H1 (cell line): ENCODE measurements at regions not wholly inside any gene's neighbourhood (a gene's known extent, or its start where the extent isn't known, plus 50 kb on each side); places are given as distances from the start of the nearest gene placed in this dataset.

Source experiments
- CTCF ChIA-PET: fragments of 300-600 bp; sonication (Branson Sonifier 250); formaldehyde crosslinking; loops from one replicate; lab custom pipeline; 2021; ENCODE audit not compliant: partially characterized antibody; lab: Charles Lee
- POLR2A ChIA-PET: fragments of 300-600 bp; sonication (Branson Sonifier 250); formaldehyde crosslinking; loops from one replicate; lab custom pipeline; 2021; ENCODE audit warnings: inconsistent platforms; ENCODE audit not compliant: partially characterized antibody; lab: Charles Lee
- DNase-seq, 2 experiments: peaks; one replicate each; pipeline versions ENCODE4 v3.0.0 to v3.0.0-alpha.2; 2010 to 2022; ENCODE audit warnings: low spot score in 2 of 2, low read depth in 1 of 2, mixed read lengths in 1 of 2
- FAIRE-seq: peaks from 2 replicates; lab custom pipeline; 2011; peaks lifted over from hg19 to GRCh38; lab: Jason Lieb, UNC
- H2AFZ ChIP-seq: 2 replicates; pipeline ENCODE4 v1.8.1; 2012; ENCODE audit warnings: low read length, inconsistent platforms
- H2AK5ac ChIP-seq: 2 replicates; pipeline ENCODE4 v1.6.1; 2013; ENCODE audit warnings: low read depth, low read length
- H2BK120ac ChIP-seq: replicated peaks from 2 replicates; pipeline ENCODE3; 2013; ENCODE audit warnings: low read depth, low read length, inconsistent platforms
- H2BK12ac ChIP-seq: 2 replicates; pipeline ENCODE4 v1.6.1; 2013; ENCODE audit warnings: low read depth, low read length
- H2BK15ac ChIP-seq: 2 replicates; pipeline ENCODE4 v1.6.1; 2013; ENCODE audit warnings: low read length
- H2BK20ac ChIP-seq: 2 replicates; pipeline ENCODE4 v1.6.1; 2013; ENCODE audit warnings: low read length
- H2BK5ac ChIP-seq: 2 replicates; pipeline ENCODE4 v1.6.1; 2013; ENCODE audit warnings: low read depth, low read length
- H3K14ac ChIP-seq: 2 replicates; pipeline ENCODE4 v1.6.1; 2013; ENCODE audit warnings: inconsistent platforms; ENCODE audit not compliant: insufficient read length
- H3K18ac ChIP-seq: 2 replicates; pipeline ENCODE4 v1.6.1; 2013; ENCODE audit warnings: low read length; ENCODE audit errors: extremely low read depth
- H3K23ac ChIP-seq: 2 replicates; pipeline ENCODE4 v1.6.1; 2013; ENCODE audit warnings: inconsistent platforms; ENCODE audit not compliant: insufficient read length
- H3K23me2 ChIP-seq: 2 replicates; pipeline ENCODE4 v1.6.1; 2013; ENCODE audit warnings: low read depth, low read length
- H3K27ac ChIP-seq: 2 replicates; pipeline ENCODE4 v1.6.1; 2011; ENCODE audit warnings: low read depth, low read length, inconsistent platforms
- H3K27me3 ChIP-seq, 4 experiments: replicated peaks in 1 of 4; 1 replicate in 1 of 4; 2 replicates in 3 of 4; pipeline versions ENCODE4 v1.6.1 to v1.8.1; 2011 to 2013; ENCODE audit warnings: low read length in 3 of 4, mild to moderate bottlenecking in 3 of 4, inconsistent platforms in 2 of 4, mixed read lengths in 2 of 4, moderate library complexity in 1 of 4; ENCODE audit not compliant: control insufficient read depth in 3 of 4, insufficient read depth in 3 of 4; ENCODE audit errors: extremely low read depth in 1 of 4
- H3K36me3 ChIP-seq, 4 experiments: 2 replicates each; pipeline versions ENCODE4 v1.6.1 to v1.8.1; 2011 to 2013; ENCODE audit warnings: mild to moderate bottlenecking in 4 of 4, low read length in 3 of 4, moderate library complexity in 2 of 4, control low read depth in 1 of 4, inconsistent platforms in 1 of 4; ENCODE audit not compliant: insufficient read depth in 4 of 4, control insufficient read depth in 2 of 4
- H3K4ac ChIP-seq: replicated peaks from 2 replicates; pipeline ENCODE3; 2013; ENCODE audit warnings: low read length, low read depth, mixed read lengths, inconsistent platforms; ENCODE audit not compliant: insufficient read length
- H3K4me1 ChIP-seq, 4 experiments: replicated peaks in 1 of 4; 1 replicate in 1 of 4; 2 replicates in 3 of 4; pipeline versions ENCODE4 v1.6.1 to v1.8.1; 2011 to 2013; ENCODE audit warnings: low read length in 3 of 4, inconsistent platforms in 2 of 4, mixed read lengths in 1 of 4; ENCODE audit not compliant: insufficient read depth in 4 of 4, control insufficient read depth in 3 of 4
- H3K4me2 ChIP-seq, 2 experiments: 2 replicates each; pipeline versions ENCODE4 v1.6.1 to v1.8.1; 2011 to 2013; ENCODE audit warnings: low read depth in 2 of 2, low read length in 2 of 2, control low read depth in 1 of 2, inconsistent platforms in 1 of 2, mild to moderate bottlenecking in 1 of 2; ENCODE audit not compliant: insufficient read depth in 1 of 2
- H3K4me3 ChIP-seq, 4 experiments: fragments of 200-600, 300-600 bp in 1 of 4; sonication (generic), shearing (Covaris generic), sonication (Bioruptor Twin) in 1 of 4; 2 replicates each; pipeline versions ENCODE4 v1.5.1 to v1.8.1; 2011 to 2016; ENCODE audit warnings: low read length in 4 of 4, low read depth in 3 of 4, control low read depth in 2 of 4, inconsistent platforms in 2 of 4, mild to moderate bottlenecking in 2 of 4, mixed read lengths in 1 of 4, moderate library complexity in 1 of 4; ENCODE audit not compliant: insufficient read depth in 2 of 4; ENCODE audit errors: extremely low read depth in 1 of 4
- H3K56ac ChIP-seq: replicated peaks from 2 replicates; pipeline ENCODE3; 2013; ENCODE audit warnings: low read depth, mild to moderate bottlenecking, mixed read lengths, low read length, inconsistent platforms; ENCODE audit not compliant: insufficient read length
- H3K79me1 ChIP-seq: 2 replicates; pipeline ENCODE4 v1.6.1; 2013; ENCODE audit warnings: low read depth, low read length, control low read depth
- H3K79me2 ChIP-seq, 2 experiments: 2 replicates each; pipeline versions ENCODE4 v1.6.1 to v1.8.1; 2012 to 2013; ENCODE audit warnings: low read length in 2 of 2, mild to moderate bottlenecking in 2 of 2, inconsistent platforms in 1 of 2; ENCODE audit not compliant: insufficient read depth in 2 of 2, control insufficient read depth in 1 of 2
- H3K9ac ChIP-seq, 4 experiments: replicated peaks in 1 of 4; 1 replicate in 1 of 4; 2 replicates in 3 of 4; pipeline versions ENCODE4 v1.6.1 to v1.8.1; 2011 to 2013; ENCODE audit warnings: low read depth in 3 of 4, low read length in 3 of 4, control low read depth in 2 of 4, mild to moderate bottlenecking in 2 of 4, moderate library complexity in 2 of 4, inconsistent platforms in 1 of 4; ENCODE audit errors: extremely low read depth in 1 of 4
- H3K9me3 ChIP-seq, 2 experiments: 2 replicates each; pipeline versions ENCODE4 v1.6.1 to v1.8.1; 2012 to 2013; ENCODE audit warnings: mild to moderate bottlenecking in 2 of 2, moderate library complexity in 2 of 2, control low read depth in 1 of 2, inconsistent platforms in 1 of 2, low read depth in 1 of 2, low read length in 1 of 2, mixed read lengths in 1 of 2; ENCODE audit not compliant: insufficient read depth in 2 of 2
- H4K20me1 ChIP-seq, 2 experiments: replicated peaks in 1 of 2; 2 replicates each; pipeline versions ENCODE3 to v1.8.1; 2011 to 2013; ENCODE audit warnings: inconsistent platforms in 2 of 2, low read length in 2 of 2, mild to moderate bottlenecking in 1 of 2; ENCODE audit not compliant: insufficient read depth in 2 of 2, control insufficient read depth in 1 of 2
- H4K5ac ChIP-seq: 2 replicates; pipeline ENCODE4 v1.6.1; 2013; ENCODE audit warnings: low read length, low read depth, mixed read lengths, inconsistent platforms; ENCODE audit not compliant: insufficient read length
- H4K8ac ChIP-seq: 2 replicates; pipeline ENCODE4 v1.8.0; 2013; ENCODE audit warnings: mild to moderate bottlenecking, moderate library complexity, low read length, inconsistent platforms; ENCODE audit not compliant: insufficient read depth; ENCODE audit errors: extremely low read depth
- H4K91ac ChIP-seq: replicated peaks from 2 replicates; pipeline ENCODE3; 2013; ENCODE audit warnings: low read length, mixed read lengths, inconsistent platforms; ENCODE audit not compliant: insufficient read length
- BACH1 ChIP-seq: IDR thresholded peaks from 2 replicates; pipeline ENCODE4 v1.6.1; 2012; ENCODE audit warnings: low read length, improper control_type of control experiment
- BCL11A ChIP-seq, 2 experiments: IDR thresholded peaks; one replicate each; pipeline ENCODE4 v1.6.1; 2011; ENCODE audit warnings: low read depth in 2 of 2, low read length in 2 of 2, mild to moderate bottlenecking in 2 of 2
- CBX5 ChIP-seq: fragments of 300-800, 300-1000 bp; sonication (generic); IDR thresholded peaks from 2 replicates; pipeline ENCODE4 v1.7.1; 2016; ENCODE audit warnings: antibody characterized with exemption, low read length, low read depth
- CBX8 ChIP-seq: fragments of 300-800, 300-1000 bp; sonication (generic); IDR thresholded peaks from 2 replicates; pipeline ENCODE4 v1.7.1; 2016; ENCODE audit warnings: low read depth, low read length, borderline replicate concordance
- CREB1 ChIP-seq: IDR thresholded peaks from 2 replicates; pipeline ENCODE4 v1.6.1; 2012; ENCODE audit warnings: inconsistent platforms
- CTBP2 ChIP-seq: IDR thresholded peaks from 2 replicates; pipeline ENCODE4 v1.7.0; 2011; ENCODE audit warnings: borderline replicate concordance, mild to moderate bottlenecking, moderate library complexity, mixed read lengths, low read length; ENCODE audit not compliant: insufficient read depth, insufficient read length
- KDM5A ChIP-seq: fragments of 200-600 bp; IDR thresholded peaks from 2 replicates; pipeline ENCODE4 v1.7.1; 2012; ENCODE audit warnings: mild to moderate bottlenecking, low read length, inconsistent platforms, mixed read lengths
- NANOG ChIP-seq: IDR thresholded peaks from 2 replicates; pipeline ENCODE4 v1.6.1; 2011; ENCODE audit warnings: low read length, low read depth, mild to moderate bottlenecking, inconsistent platforms; ENCODE audit not compliant: insufficient read depth, poor library complexity, severe bottlenecking
- PHF8 ChIP-seq: fragments of 200-600 bp; sonication (generic); conservative IDR thresholded peaks from 2 replicates; pipeline ENCODE4 v1.7.1; 2012; ENCODE audit warnings: low read depth, mild to moderate bottlenecking, inconsistent platforms, low read length, moderate library complexity
- RBBP5 ChIP-seq: IDR thresholded peaks from 2 replicates; pipeline ENCODE4 v1.7.1; 2012; ENCODE audit warnings: low read depth, mild to moderate bottlenecking, inconsistent platforms, low read length, moderate library complexity, borderline replicate concordance
- SUZ12 ChIP-seq: fragments of 200-600 bp; sonication (generic); IDR thresholded peaks from 2 replicates; pipeline ENCODE4 v1.6.1; 2012; ENCODE audit warnings: mild to moderate bottlenecking, inconsistent platforms, low read length, moderate library complexity, mixed read lengths
- TBP ChIP-seq: IDR thresholded peaks from 2 replicates; pipeline ENCODE4 v1.6.1; 2011; ENCODE audit warnings: low read depth, low read length, improper control_type of control experiment
- TEAD4 ChIP-seq: IDR thresholded peaks from 2 replicates; pipeline ENCODE4 v1.6.1; 2012; ENCODE audit warnings: low read depth, low read length, inconsistent platforms, mixed read lengths
- WGBS, 2 experiments: shearing (Covaris generic) in 1 of 2; methylation state at CpG; one replicate each; pipeline versions ENCODE4 v1.1.6 to v1.1.7; 2013 to 2015; ENCODE audit warnings: low lambda C conversion rate in 2 of 2, mixed read lengths in 2 of 2, inconsistent platforms in 1 of 2, low coverage in 1 of 2, missing lambda C conversion rate in 1 of 2; ENCODE audit not compliant: insufficient replicate concordance in 2 of 2, insufficient coverage in 1 of 2, insufficient read length in 1 of 2; ENCODE audit errors: extremely low coverage in 1 of 2, missing lambda C conversion rate in 1 of 2; 5-methylcytosine and 5-hydroxymethylcytosine counted together
- TF ChIP-seq, protein P1 (sequence below): IDR thresholded peaks from 2 replicates; pipeline ENCODE4 v1.6.1; 2011; ENCODE audit warnings: low read length, improper control_type of control experiment

DNA sequence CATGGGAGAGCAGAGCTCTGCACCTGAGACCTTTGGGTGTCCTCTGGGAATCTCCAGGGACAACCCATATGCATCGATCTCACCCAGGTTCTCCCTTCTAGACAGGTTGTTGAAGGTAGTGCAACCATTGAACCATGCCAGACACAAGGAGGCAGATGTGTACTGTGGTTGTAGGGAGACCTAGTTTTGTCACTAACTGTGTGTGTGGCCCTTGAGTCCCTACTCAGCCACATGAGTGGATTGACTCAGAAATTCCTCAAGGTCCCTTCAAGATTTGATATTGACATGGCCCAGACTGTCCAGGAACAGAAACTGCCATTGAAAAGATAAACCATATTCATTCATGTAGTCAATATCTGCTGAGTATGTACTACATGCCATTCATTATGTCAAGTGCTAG lies 396.4 kb upstream of the CCL2 start:
- Histone ChIP-seq H4K8ac (no peak overlapping the region), H3K36me3 (no peaks in the 10 kb centered on the region), H3K27me3 (no peaks in the 10 kb centered on the region), H3K23ac (no peak overlapping the region), H4K20me1 (no peaks in the 10 kb centered on the region), H3K18ac (no peak overlapping the region), H2BK5ac (no peak overlapping the region), H2BK15ac (no peak overlapping the region), H2BK120ac (no peak overlapping the region), H3K27ac (no peak overlapping the region), H2AK5ac (no peak overlapping the region), H3K9me3 (no peaks in the 10 kb centered on the region), H3K4me2 (no peak overlapping the region), H2BK20ac (no peak overlapping the region), H3K79me1 (no peaks in the 10 kb centered on the region), H3K4me3 (no peak overlapping the region), H2AFZ (no peak overlapping the region), H3K9ac (no peak overlapping the region), H3K23me2 (peaks cover 2% of the 10 kb centered on the region; the same call in 1 of the 2 replicates), H4K91ac (no peak overlapping the region), H3K14ac (no peak overlapping the region), H3K56ac (no peak overlapping the region), H2BK12ac (no peak overlapping the region), H3K4me1 (peaks cover 0 to 7% (median 2%) of the 10 kb centered on the region in 4 experiments; a peak in 4 of 7 replicates), H3K79me2 (no peaks in the 10 kb centered on the region), H3K4ac (no peak overlapping the region), H4K5ac (no peak overlapping the region)
- ChIA-PET CTCF (interaction anchor here (0.7 to 1.5 kb wide), 6 partner anchors 15 to 293 kb away, joined by 3 to 4 read pairs (median 3); no protein-coding TSS in a partner anchor), POLR2A (no interaction called here)
- WGBS, 2 experiments = 100% methylated on average over 1 of the region's 1 CpG; no CpG with 5 or more reads in 1 of the 2 experiments
- FAIRE-seq (no peak), DNase-seq (no peak)
- no peak for TF ChIP-seq RBBP5
- TF ChIP-seq NANOG = no peak
- TF ChIP-seq BCL11A (IDR thresholded peaks at IDR 0.05; ENCODE audit: low read depth in 2 of 2, low read length in 2 of 2) = no peak
- no peak for TF ChIP-seq CTBP2
- TF ChIP-seq, protein P1, sequence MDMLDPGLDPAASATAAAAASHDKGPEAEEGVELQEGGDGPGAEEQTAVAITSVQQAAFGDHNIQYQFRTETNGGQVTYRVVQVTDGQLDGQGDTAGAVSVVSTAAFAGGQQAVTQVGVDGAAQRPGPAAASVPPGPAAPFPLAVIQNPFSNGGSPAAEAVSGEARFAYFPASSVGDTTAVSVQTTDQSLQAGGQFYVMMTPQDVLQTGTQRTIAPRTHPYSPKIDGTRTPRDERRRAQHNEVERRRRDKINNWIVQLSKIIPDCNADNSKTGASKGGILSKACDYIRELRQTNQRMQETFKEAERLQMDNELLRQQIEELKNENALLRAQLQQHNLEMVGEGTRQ = no peak
- no peak for TF ChIP-seq CBX5
- no peak for TF ChIP-seq CREB1
- TF ChIP-seq BACH1 = no peak
- no peak for TF ChIP-seq CBX8
- TF ChIP-seq PHF8 = no peak
- no peak for TF ChIP-seq TBP
- no peak for TF ChIP-seq SUZ12
- no peak for TF ChIP-seq TEAD4
- no peak for TF ChIP-seq KDM5A
